GM21529 (cell line): ENCODE measurements at regions not wholly inside any gene's neighbourhood (a gene's known extent, or its start where the extent isn't known, plus 50 kb on each side); places are given as distances from the start of the nearest gene placed in this dataset.
A peak's percentile ranks its signal among the peaks of the same experiment; 100 is the strongest.
"Not testable (repeated sequence)": the region's sequence is repeated elsewhere in the genome, so short reads cannot be mapped to it uniquely, and the experiment has no call there.

Experiments
- ATAC-seq: cut with Tn5 transposase; IDR thresholded peaks from one replicate; pipeline ENCODE4 v1.9.1; 2021; ENCODE audit not compliant: unreplicated experiment

- no peak for ATAC-seq
Observed at GRCh38 chr4:59689149-59689548, 1511.0 kb upstream of the ADGRL3 start.

GRCh38 chr4:59695355-59696053 lies 1504.6 kb upstream of the ADGRL3 start:
- no peak for ATAC-seq

GRCh38 chr4:59698041-59698440 lies 1502.1 kb upstream of the ADGRL3 start:
- ATAC-seq, result no peak

- ATAC-seq, result no peak
Observed at GRCh38 chr4:59700651-59701050, 1499.5 kb upstream of the ADGRL3 start.

GRCh38 chr4:59704616-59705015 lies 1495.5 kb upstream of the ADGRL3 start:
- no peak for ATAC-seq

- no peak for ATAC-seq
Observed at GRCh38 chr4:59712470-59712869, 1487.7 kb upstream of the ADGRL3 start.

GRCh38 chr4:59724286-59724685 lies 1475.8 kb upstream of the ADGRL3 start:
- ATAC-seq, result not testable (repeated sequence)

- no peak for ATAC-seq
Observed at GRCh38 chr4:59727745-59728144, 1472.4 kb upstream of the ADGRL3 start.

- no peak for ATAC-seq
Observed at GRCh38 chr4:59728496-59728895, 1471.6 kb upstream of the ADGRL3 start.

- no peak for ATAC-seq
Observed at GRCh38 chr4:59729321-59729720, 1470.8 kb upstream of the ADGRL3 start.

- no peak for ATAC-seq
Observed at GRCh38 chr4:59748433-59748832, 1451.7 kb upstream of the ADGRL3 start.

- ATAC-seq, result no peak
Observed at GRCh38 chr4:59759082-59759825, 1440.9 kb upstream of the ADGRL3 start.

- no peak for ATAC-seq
Observed at GRCh38 chr4:59762344-59762743, 1437.8 kb upstream of the ADGRL3 start.

GRCh38 chr4:59770601-59771264 lies 1429.4 kb upstream of the ADGRL3 start:
- no peak for ATAC-seq

GRCh38 chr4:59772641-59773139 lies 1427.4 kb upstream of the ADGRL3 start:
- ATAC-seq, result no peak

GRCh38 chr4:59780271-59780670 lies 1419.9 kb upstream of the ADGRL3 start:
- not testable (repeated sequence) for ATAC-seq

GRCh38 chr4:59805176-59805575 lies 1395.0 kb upstream of the ADGRL3 start:
- no peak for ATAC-seq

- no peak for ATAC-seq
Observed at GRCh38 chr4:59814402-59815010, 1385.6 kb upstream of the ADGRL3 start.

GRCh38 chr4:59818656-59819055 lies 1381.5 kb upstream of the ADGRL3 start:
- ATAC-seq, result peak; percentile 85

- ATAC-seq, result no peak
Observed at GRCh38 chr4:59823311-59823710, 1376.8 kb upstream of the ADGRL3 start.

- ATAC-seq, result no peak
Observed at GRCh38 chr4:59825104-59825503, 1375.0 kb upstream of the ADGRL3 start.
